Cardiac muscle cell (in vitro differentiated cells and primary cell): ENCODE measurements at regions not wholly inside any gene's neighbourhood (a gene's known extent, or its start where the extent isn't known, plus 50 kb on each side); places are given as distances from the start of the nearest gene placed in this dataset.

Experiments
- DNase-seq, 2 donors: peaks; one replicate each; pipeline versions ENCODE4 v3.0.0 to v3.0.0-alpha.2; 2010 to 2017; ENCODE audit warnings: low read depth in 1 of 2, low spot score in 1 of 2
- H3K27ac ChIP-seq: fragments of 200-600 bp; sonication (generic); 2 replicates; pipeline ENCODE4 v1.5.1; 2016
- H3K27me3 ChIP-seq: fragments of 200-600 bp; sonication (generic); 2 replicates; pipeline ENCODE4 v1.6.0; 2016; ENCODE audit warnings: control low read depth
- H3K36me3 ChIP-seq: fragments of 200-600 bp; sonication (generic); 2 replicates; pipeline ENCODE4 v1.5.1; 2016; ENCODE audit warnings: control low read depth
- H3K4me1 ChIP-seq: fragments of 200-600 bp; sonication (generic); 2 replicates; pipeline ENCODE4 v1.8.1; 2017; ENCODE audit warnings: low read depth, mild to moderate bottlenecking, mixed run types
- H3K4me3 ChIP-seq: fragments of 200-600 bp; sonication (generic); 2 replicates; pipeline ENCODE4 v1.5.1; 2016; ENCODE audit warnings: mild to moderate bottlenecking
- H3K9me3 ChIP-seq: fragments of 200-600 bp; sonication (generic); 2 replicates; pipeline ENCODE4 v1.5.1; 2017; ENCODE audit warnings: low read depth, mild to moderate bottlenecking, control low read depth
- TF ChIP-seq, protein P1 (sequence below): IDR thresholded peaks from 2 replicates; pipeline ENCODE4 v1.5.1; 2012; ENCODE audit warnings: low read depth, mild to moderate bottlenecking, low read length

DNA sequence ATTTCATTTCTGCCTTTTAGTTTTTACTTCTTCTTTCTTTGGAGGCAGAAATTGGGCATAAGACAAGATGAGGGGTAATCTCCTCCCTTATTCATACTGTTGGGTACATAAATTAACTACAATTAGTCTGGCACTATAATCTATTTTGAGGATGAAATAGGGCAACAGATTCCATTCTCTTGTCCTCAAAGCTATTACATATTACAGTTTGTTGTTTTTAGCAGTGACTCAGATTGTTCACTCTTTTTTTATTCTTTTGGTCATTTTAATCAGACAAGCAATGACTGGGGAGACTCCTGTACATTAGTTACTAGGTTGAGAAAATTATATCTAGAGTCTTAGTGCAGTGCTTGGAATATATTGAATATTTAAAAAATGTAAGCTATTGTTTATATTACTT, 556.0 kb downstream of the OTOL1 start:
- Histone ChIP-seq H3K4me3 (no peak overlapping the region), H3K4me1 (no peaks in the 10 kb centered on the region), H3K27ac (no peak overlapping the region), H3K36me3 (no peaks in the 10 kb centered on the region), H3K9me3 (no peaks in the 10 kb centered on the region), H3K27me3 (no peaks in the 10 kb centered on the region)
- TF ChIP-seq, protein P1, sequence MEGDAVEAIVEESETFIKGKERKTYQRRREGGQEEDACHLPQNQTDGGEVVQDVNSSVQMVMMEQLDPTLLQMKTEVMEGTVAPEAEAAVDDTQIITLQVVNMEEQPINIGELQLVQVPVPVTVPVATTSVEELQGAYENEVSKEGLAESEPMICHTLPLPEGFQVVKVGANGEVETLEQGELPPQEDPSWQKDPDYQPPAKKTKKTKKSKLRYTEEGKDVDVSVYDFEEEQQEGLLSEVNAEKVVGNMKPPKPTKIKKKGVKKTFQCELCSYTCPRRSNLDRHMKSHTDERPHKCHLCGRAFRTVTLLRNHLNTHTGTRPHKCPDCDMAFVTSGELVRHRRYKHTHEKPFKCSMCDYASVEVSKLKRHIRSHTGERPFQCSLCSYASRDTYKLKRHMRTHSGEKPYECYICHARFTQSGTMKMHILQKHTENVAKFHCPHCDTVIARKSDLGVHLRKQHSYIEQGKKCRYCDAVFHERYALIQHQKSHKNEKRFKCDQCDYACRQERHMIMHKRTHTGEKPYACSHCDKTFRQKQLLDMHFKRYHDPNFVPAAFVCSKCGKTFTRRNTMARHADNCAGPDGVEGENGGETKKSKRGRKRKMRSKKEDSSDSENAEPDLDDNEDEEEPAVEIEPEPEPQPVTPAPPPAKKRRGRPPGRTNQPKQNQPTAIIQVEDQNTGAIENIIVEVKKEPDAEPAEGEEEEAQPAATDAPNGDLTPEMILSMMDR, result no peak
- DNase-seq, result no peak

DNA sequence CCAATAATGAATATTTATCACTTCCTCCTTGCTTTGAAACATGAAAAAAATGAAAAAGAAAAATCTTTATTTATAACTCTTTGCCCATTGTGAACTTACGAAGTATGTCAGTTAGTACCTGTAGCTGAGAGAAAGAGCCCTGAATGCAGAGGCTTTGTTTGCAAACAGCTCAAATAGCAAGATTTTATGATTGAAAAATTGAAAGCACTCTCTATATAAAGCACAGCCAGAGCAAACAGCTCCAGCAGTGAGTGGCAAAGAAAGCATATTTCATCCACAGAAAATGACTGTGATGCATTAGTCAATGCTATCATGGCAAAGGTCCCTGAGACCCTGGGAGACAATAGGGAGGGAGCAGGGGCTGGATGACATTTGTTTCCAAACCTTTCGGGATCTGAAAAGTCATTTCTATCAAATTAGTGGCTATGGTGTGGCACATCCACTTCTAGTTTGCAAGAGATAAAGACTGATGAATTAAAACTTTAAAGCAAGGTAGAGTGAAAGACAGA, 576.1 kb downstream of the OTOL1 start:
- Histone ChIP-seq H3K27ac (no peak overlapping the region), H3K4me1 (peaks cover 13% of the 10 kb centered on the region), H3K9me3 (no peaks in the 10 kb centered on the region), H3K4me3 (no peak overlapping the region), H3K27me3 (no peaks in the 10 kb centered on the region), H3K36me3 (no peaks in the 10 kb centered on the region)
- no peak for DNase-seq
- TF ChIP-seq, protein P1, result no peak

DNA sequence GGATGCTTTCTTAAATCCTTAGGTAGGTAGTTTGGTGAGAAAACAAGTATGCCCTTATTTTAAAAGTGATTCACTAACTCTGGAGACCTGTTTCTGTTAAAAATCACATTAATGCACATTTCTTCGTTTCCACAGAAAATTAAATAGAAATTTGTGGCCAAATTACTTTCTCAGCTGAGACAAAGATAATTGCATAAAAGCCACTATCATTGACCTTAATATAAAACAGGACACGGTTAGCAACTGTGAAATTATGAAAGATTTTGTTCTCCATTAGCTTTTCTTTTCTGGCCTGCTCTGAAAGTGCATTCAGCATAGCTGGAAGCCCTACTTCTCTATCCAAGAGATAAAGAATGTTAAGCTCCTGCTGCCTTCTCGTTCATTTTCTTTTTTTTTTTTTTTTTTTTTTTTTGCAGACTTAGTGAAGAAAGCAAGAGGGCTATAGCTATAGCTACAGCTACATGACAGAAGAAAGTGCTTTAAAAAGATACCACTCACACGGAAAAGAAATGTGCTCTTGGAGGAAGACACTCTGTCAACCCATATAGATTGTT, 576.9 kb downstream of the OTOL1 start:
- Histone ChIP-seq H3K9me3 (no peaks in the 10 kb centered on the region), H3K4me3 (no peak overlapping the region), H3K27me3 (no peaks in the 10 kb centered on the region), H3K27ac (no peak overlapping the region), H3K36me3 (no peaks in the 10 kb centered on the region), H3K4me1 (peaks cover 13% of the 10 kb centered on the region)
- TF ChIP-seq, protein P1, result no peak
- DNase-seq, result no peak

DNA sequence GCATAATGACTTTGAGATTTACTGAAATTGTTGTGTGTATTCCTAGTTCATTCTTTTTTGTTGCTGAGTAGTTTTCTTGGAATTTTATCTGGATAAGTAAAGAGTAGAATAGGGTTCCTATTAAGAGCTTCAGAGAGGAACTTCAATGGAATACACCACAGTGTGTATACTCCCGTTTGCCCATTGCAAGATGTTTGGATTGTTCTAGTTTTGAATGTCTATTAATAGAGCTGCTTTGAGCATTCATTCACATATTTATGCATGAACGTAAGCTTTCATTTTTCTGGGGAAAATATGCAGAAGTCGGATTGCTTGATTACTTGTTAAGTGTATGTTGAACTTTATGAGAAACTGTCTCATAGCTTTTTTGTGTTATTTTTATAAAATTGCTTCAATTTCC, 580.5 kb downstream of the OTOL1 start:
- H3K27ac ChIP-seq, result no peak overlapping the region
- no peaks in the 10 kb centered on the region for H3K9me3 ChIP-seq
- DNase-seq, result no peak
- no peak overlapping the region for H3K4me3 ChIP-seq
- TF ChIP-seq, protein P1, result no peak
- H3K36me3 ChIP-seq, result no peaks in the 10 kb centered on the region
- peaks cover 18% of the 10 kb centered on the region for H3K4me1 ChIP-seq
- no peaks in the 10 kb centered on the region for H3K27me3 ChIP-seq

DNA sequence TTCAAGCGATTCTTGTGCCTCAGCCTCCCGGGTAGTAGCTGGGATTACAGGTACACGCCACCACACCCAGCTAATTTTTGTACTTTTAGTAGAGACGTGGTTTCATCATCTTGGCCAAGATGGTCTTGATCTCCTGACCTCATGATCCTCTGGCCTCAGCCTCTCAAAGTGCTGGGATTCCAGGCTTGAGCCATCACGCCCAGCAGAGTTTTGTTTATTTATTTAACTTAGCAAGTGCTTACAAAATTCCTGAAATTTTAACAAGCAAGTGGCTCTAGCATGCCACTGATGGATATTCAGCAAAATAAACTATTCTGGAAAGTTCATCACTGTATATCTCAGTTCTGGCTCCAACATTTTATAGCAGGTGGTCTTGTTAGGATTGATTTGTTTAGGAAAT, 585.9 kb downstream of the OTOL1 start:
- DNase-seq, result no peak
- no peaks in the 10 kb centered on the region for H3K36me3 ChIP-seq

More for the DNA sequence above, 585.9 kb downstream of the OTOL1 start:
- no peak overlapping the region for H3K4me3 ChIP-seq
- H3K4me1 ChIP-seq, result peaks cover 5% of the 10 kb centered on the region
- H3K9me3 ChIP-seq, result no peaks in the 10 kb centered on the region
- H3K27ac ChIP-seq, result no peak overlapping the region
- no peaks in the 10 kb centered on the region for H3K27me3 ChIP-seq
- TF ChIP-seq, protein P1, result no peak
